SU-DHL-6 (cell line): ENCODE measurements at regions not wholly inside any gene's neighbourhood (a gene's known extent, or its start where the extent isn't known, plus 50 kb on each side); places are given as distances from the start of the nearest gene placed in this dataset.
"Not testable (repeated sequence)": the region's sequence is repeated elsewhere in the genome, so short reads cannot be mapped to it uniquely, and the experiment has no call there.

Experiments
- H2AFZ ChIP-seq: fragments of 200-600 bp; sonication (generic); 2 replicates; pipeline ENCODE4 v1.6.1; 2014; ENCODE audit warnings: low read depth, mild to moderate bottlenecking, moderate library complexity, mixed read lengths, antibody characterized with exemption, low read length; ENCODE audit not compliant: severe bottlenecking
- H3F3A ChIP-seq: fragments of 200-600 bp; shearing (Covaris generic); 2 replicates; pipeline ENCODE4 v1.6.0; 2016; ENCODE audit warnings: antibody characterized with exemption, mild to moderate bottlenecking; ENCODE audit not compliant: insufficient read depth
- H3K27ac ChIP-seq: fragments of 200-600 bp; sonication (generic); 2 replicates; pipeline ENCODE4 v1.5.1; 2016; ENCODE audit warnings: low read depth, mild to moderate bottlenecking, low read length, moderate library complexity, mixed read lengths
- H3K27me3 ChIP-seq: fragments of 200-600 bp; sonication (generic), shearing (Covaris generic); 2 replicates; pipeline ENCODE4 v1.6.0; 2014; ENCODE audit warnings: mild to moderate bottlenecking, low read length
- H3K36me3 ChIP-seq: fragments of 200-600 bp; sonication (generic); 2 replicates; pipeline ENCODE4 v1.6.1; 2014; ENCODE audit warnings: mild to moderate bottlenecking, low read length, mixed read lengths
- H3K4me2 ChIP-seq: fragments of 300-600, 200-600 bp; shearing (Covaris generic), sonication (generic); 2 replicates; pipeline ENCODE4 v1.6.0; 2014; ENCODE audit warnings: low read length, low read depth, mild to moderate bottlenecking; ENCODE audit not compliant: poor library complexity, severe bottlenecking
- H3K4me3 ChIP-seq: fragments of 200-600 bp; sonication (generic); 2 replicates; pipeline ENCODE4 v1.5.1; 2014; ENCODE audit warnings: antibody characterized with exemption, low read length, mild to moderate bottlenecking, mixed read lengths; ENCODE audit not compliant: insufficient read depth, poor library complexity, severe bottlenecking
- H3K79me2 ChIP-seq: fragments of 200-600 bp; sonication (generic); 2 replicates; pipeline ENCODE4 v1.6.1; 2014; ENCODE audit warnings: mild to moderate bottlenecking, low read length, moderate library complexity; ENCODE audit not compliant: insufficient read depth
- H3K9ac ChIP-seq: fragments of 200-600 bp; sonication (generic); 2 replicates; pipeline ENCODE4 v1.7.0; 2014; ENCODE audit warnings: mild to moderate bottlenecking, low read length
- H3K9me2 ChIP-seq: fragments of 200-600 bp; sonication (generic); replicated peaks from 2 replicates; pipeline ENCODE4 v1.6.1; 2014; ENCODE audit warnings: low read length; ENCODE audit not compliant: insufficient read depth
- H3K9me3 ChIP-seq: fragments of 200-600 bp; sonication (generic); 2 replicates; pipeline ENCODE4 v1.6.1; 2014; ENCODE audit warnings: low read length, mixed read lengths; ENCODE audit not compliant: insufficient read depth
- H4K20me1 ChIP-seq: fragments of 200-600 bp; sonication (generic); 2 replicates; pipeline ENCODE4 v1.6.1; 2014; ENCODE audit warnings: low read depth, mild to moderate bottlenecking, antibody characterized with exemption, low read length, moderate library complexity, mixed read lengths
- EZH2phosphoT487 ChIP-seq: fragments of 200-600 bp; sonication (generic), shearing (Covaris generic); conservative IDR thresholded peaks from 2 replicates; pipeline ENCODE4 v1.6.1; 2018; ENCODE audit warnings: mild to moderate bottlenecking, antibody characterized with exemption, low read length, moderate library complexity, mixed read lengths
- TF ChIP-seq, protein P1 (sequence below): fragments of 200-600 bp; sonication (generic); IDR thresholded peaks from one replicate; pipeline ENCODE4 v1.5.1; 2017; ENCODE audit warnings: antibody characterized with exemption, mild to moderate bottlenecking, low read length, moderate library complexity; ENCODE audit not compliant: insufficient read depth, poor library complexity, severe bottlenecking

DNA sequence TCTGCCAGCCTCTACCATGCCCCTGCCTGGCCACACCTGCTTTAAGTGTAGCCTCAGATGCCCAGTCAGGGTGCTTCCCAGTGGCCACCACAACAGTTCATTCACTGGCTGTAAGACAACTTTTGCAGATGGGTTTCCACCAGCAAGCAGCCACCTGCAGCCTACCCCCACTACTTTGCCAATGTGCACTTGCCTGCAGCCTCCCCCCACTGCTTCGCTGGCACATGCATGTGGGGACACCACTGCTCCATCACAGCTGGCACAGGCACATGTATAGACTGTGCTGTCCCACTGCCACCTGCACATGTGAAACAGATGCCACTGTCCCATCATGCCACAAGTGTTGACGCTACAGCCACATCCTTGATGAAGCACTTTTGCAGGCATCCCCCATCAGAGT, 723.9 kb downstream of the SH3BGRL start:
- Histone ChIP-seq H3K27ac (no peak overlapping the region), H3K9me2 (no peaks in the 10 kb centered on the region), H3F3A (no peaks in the 10 kb centered on the region), H3K79me2 (no peaks in the 10 kb centered on the region), H3K36me3 (no peaks in the 10 kb centered on the region), H3K27me3 (no peaks in the 10 kb centered on the region), H3K9ac (no peak overlapping the region), H4K20me1 (no peaks in the 10 kb centered on the region), H3K4me2 (no peak overlapping the region), H3K9me3 (no peaks in the 10 kb centered on the region), H2AFZ (no peak overlapping the region), H3K4me3 (no peak overlapping the region)
- no peak for TF ChIP-seq EZH2phosphoT487
- TF ChIP-seq, protein P1, sequence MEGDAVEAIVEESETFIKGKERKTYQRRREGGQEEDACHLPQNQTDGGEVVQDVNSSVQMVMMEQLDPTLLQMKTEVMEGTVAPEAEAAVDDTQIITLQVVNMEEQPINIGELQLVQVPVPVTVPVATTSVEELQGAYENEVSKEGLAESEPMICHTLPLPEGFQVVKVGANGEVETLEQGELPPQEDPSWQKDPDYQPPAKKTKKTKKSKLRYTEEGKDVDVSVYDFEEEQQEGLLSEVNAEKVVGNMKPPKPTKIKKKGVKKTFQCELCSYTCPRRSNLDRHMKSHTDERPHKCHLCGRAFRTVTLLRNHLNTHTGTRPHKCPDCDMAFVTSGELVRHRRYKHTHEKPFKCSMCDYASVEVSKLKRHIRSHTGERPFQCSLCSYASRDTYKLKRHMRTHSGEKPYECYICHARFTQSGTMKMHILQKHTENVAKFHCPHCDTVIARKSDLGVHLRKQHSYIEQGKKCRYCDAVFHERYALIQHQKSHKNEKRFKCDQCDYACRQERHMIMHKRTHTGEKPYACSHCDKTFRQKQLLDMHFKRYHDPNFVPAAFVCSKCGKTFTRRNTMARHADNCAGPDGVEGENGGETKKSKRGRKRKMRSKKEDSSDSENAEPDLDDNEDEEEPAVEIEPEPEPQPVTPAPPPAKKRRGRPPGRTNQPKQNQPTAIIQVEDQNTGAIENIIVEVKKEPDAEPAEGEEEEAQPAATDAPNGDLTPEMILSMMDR, result no peak

DNA sequence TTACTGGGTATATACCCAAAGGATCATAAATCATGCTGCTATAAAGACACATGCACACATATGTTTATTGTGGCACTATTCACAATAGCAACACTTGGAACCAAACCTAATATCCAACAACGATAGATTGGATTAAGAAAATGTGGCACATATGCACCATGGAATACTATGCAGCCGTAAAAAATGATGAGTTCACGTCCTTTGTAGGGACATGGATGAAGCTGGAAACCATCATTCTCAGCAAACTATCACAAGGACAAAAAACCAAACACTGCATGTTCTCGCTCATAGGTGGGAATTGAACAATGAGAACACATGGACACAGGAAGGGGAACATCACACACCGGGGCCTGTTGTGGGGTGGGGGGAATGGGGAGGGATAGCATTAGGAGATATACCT, 744.0 kb downstream of the SH3BGRL start:
- not testable (repeated sequence) for H3F3A ChIP-seq, H3K9me3 ChIP-seq, H3K27ac ChIP-seq, H4K20me1 ChIP-seq, H3K4me3 ChIP-seq, H3K79me2 ChIP-seq, H3K4me2 ChIP-seq, H2AFZ ChIP-seq, H3K36me3 ChIP-seq, H3K27me3 ChIP-seq, H3K9me2 ChIP-seq, H3K9ac ChIP-seq

DNA sequence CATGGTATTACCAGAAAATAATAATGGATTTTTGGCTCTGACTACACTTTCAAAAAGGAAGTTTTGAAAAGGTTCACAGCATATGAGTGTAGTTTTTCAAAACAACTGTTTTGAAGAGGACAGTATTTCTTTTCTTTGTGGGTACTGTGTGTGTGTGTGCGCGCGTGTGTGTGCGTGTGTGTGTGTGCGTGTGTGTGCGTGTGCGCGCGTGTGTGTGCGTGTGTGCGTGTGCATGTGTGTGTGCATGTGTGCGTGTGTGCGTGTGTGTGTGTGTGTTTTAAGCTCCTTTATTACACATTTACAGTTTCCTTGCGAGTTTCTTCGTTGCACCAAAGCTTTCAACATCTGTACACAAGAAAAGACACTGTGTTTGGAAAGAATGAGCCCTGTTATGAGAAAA, 755.4 kb downstream of the SH3BGRL start:
- Histone ChIP-seq H3K27ac (no peak overlapping the region), H3K9me3 (no peaks in the 10 kb centered on the region), H3K79me2 (no peaks in the 10 kb centered on the region), H3F3A (no peaks in the 10 kb centered on the region), H3K9me2 (no peaks in the 10 kb centered on the region), H3K9ac (no peak overlapping the region), H4K20me1 (no peaks in the 10 kb centered on the region), H3K36me3 (no peaks in the 10 kb centered on the region), H3K27me3 (no peaks in the 10 kb centered on the region), H3K4me3 (no peak overlapping the region), H2AFZ (no peak overlapping the region), H3K4me2 (no peak overlapping the region)
- TF ChIP-seq EZH2phosphoT487, result no peak
- TF ChIP-seq, protein P1, result no peak

DNA sequence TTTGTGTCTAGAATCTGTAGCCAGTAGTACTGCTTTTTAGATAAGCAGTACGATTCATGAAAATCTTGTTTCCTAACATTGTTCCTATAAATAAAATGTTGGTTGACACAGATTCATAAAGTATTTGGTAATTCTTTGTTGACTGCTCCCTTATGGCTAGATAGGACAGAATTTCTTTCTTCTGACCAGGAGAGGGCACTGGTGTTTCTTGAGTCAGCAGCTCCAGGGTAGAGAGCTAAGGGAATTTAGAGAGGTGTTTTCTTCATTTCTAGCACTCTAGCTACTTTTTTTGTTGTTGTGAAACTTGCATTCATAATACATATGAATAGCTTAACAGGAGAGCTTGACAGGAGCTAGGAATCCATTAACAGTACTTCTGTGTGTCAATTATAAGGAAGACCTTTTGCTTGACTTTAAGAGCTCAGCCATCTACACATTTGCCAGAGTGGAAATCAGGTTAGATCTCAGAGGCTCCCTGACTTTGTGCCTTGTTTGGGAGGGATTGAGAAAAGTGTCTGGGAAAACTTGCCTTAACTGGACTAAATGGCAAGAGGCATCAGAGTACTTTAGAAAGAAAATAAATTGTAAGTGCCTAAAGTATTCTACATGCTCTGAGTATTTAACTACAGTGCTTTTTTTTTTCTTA, 756.1 kb downstream of the SH3BGRL start:
- TF ChIP-seq, protein P1, result no peak
- no peak for TF ChIP-seq EZH2phosphoT487
- no peaks in the 10 kb centered on the region for H3K27me3 ChIP-seq
- no peak overlapping the region for H3K27ac ChIP-seq
- H3K4me3 ChIP-seq, result no peak overlapping the region
- no peaks in the 10 kb centered on the region for H4K20me1 ChIP-seq
- no peaks in the 10 kb centered on the region for H3K9me2 ChIP-seq
- no peak overlapping the region for H3K4me2 ChIP-seq
- H3K79me2 ChIP-seq, result no peaks in the 10 kb centered on the region
- no peaks in the 10 kb centered on the region for H3K36me3 ChIP-seq
- H2AFZ ChIP-seq, result no peak overlapping the region
- H3K9ac ChIP-seq, result no peak overlapping the region
- no peaks in the 10 kb centered on the region for H3K9me3 ChIP-seq
- no peaks in the 10 kb centered on the region for H3F3A ChIP-seq
